ENCODE measurements at regions not wholly inside any gene's neighbourhood (a gene's known extent, or its start where the extent isn't known, plus 50 kb on each side); places are given as distances from the start of the nearest gene placed in this dataset.

- TF ChIP-seq GATA3 (IDR thresholded peaks at IDR 0.05; ENCODE audit: low read depth, low read length) (no peak), GATA2 (IDR thresholded peaks at IDR 0.05; ENCODE audit: low read depth, low read length) (no peak)
Observed at GRCh38 chr1:82724246-82724645, 923.5 kb downstream of the ADGRL2 start.
